ENCODE measurements at regions not wholly inside any gene's neighbourhood (a gene's known extent, or its start where the extent isn't known, plus 50 kb on each side); places are given as distances from the start of the nearest gene placed in this dataset.

DNA sequence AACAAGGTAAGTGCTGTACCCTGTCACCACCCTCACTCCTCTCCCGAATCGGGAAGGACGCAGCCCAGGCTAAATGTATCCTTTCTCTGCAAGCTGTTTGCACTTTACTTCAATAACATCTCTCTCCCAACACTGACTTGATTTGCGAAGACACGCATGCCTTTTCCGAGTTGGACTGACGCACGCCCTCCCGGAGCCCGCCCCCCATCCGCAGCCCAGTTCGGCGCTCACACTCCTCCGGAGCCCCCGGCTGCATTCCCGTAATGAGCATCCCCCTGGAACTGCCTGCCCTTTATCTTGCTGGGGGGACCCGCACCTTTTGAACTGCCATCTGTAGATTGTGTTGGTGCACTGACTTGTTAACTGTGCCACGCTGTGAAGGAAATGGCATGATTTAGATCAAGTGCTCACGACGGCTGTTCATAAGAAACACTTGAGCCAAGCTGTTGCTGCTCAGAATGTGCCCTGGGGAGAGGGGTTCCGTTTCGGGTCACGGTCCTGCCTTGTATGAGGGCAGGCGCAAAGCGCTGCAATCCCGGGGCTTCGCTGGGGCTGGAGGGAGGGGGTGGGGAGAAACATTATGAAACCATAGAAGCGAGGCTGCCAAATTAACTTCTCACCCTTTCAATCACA, 176.6 kb upstream of the CDKN3 start:
- no peak overlapping the region for H3K56ac ChIP-seq (replicated peaks; ENCODE audit: insufficient read length, low read depth, low read length)
- no peak overlapping the region for H2BK20ac ChIP-seq (ENCODE audit: low read length)
- ChIA-PET POLR2A (ENCODE audit: partially characterized antibody) (interaction anchor here (0.7 to 1.6 kb wide), 2 partner anchors 127 to 172 kb away, joined by 3 read pairs; no protein-coding TSS in a partner anchor), CTCF (ENCODE audit: partially characterized antibody) (interaction anchor here (0.6 to 4.2 kb wide), 12 partner anchors 10 to 263 kb away, joined by 3 to 17 read pairs (median 4); partner anchors contain the start of gene BMP4)
- H4K5ac ChIP-seq (ENCODE audit: insufficient read length, low read depth, low read length): no peak overlapping the region
- H3K23ac ChIP-seq (ENCODE audit: insufficient read length): no peak overlapping the region
- H3K4me1 ChIP-seq (replicated peaks in 1 of 4; ENCODE audit: control insufficient read depth in 3 of 4, insufficient read depth in 4 of 4, low read length in 3 of 4): peaks cover 0 to 13% (median 12%) of the 10 kb centered on the region in 4 experiments; a peak in 6 of 7 replicates
- no peak overlapping the region; a peak in 1 of 7 replicates for H3K9ac ChIP-seq (replicated peaks in 1 of 4; ENCODE audit: extremely low read depth in 1 of 4, low read depth in 3 of 4, low read length in 3 of 4)
- no peak overlapping the region for H3K27ac ChIP-seq (ENCODE audit: low read depth, low read length)
- no peak for FAIRE-seq
- H2BK12ac ChIP-seq (ENCODE audit: low read depth, low read length): no peak overlapping the region
- H2BK120ac ChIP-seq (replicated peaks; ENCODE audit: low read depth, low read length): no peak overlapping the region
- no peak overlapping the region for H2BK15ac ChIP-seq (ENCODE audit: low read length)
- H3K36me3 ChIP-seq (ENCODE audit: control insufficient read depth in 2 of 4, insufficient read depth in 4 of 4, low read length in 3 of 4): no peaks in the 10 kb centered on the region
- H3K14ac ChIP-seq (ENCODE audit: insufficient read length): no peak overlapping the region
- H4K8ac ChIP-seq (ENCODE audit: extremely low read depth, insufficient read depth, low read length): no peak overlapping the region; the same call in 1 of the 2 replicates
- no peaks in the 10 kb centered on the region for H3K79me2 ChIP-seq (ENCODE audit: control insufficient read depth in 1 of 2, insufficient read depth in 2 of 2, low read length in 2 of 2)
- WGBS, 2 experiments (ENCODE audit: extremely low coverage in 1 of 2, insufficient coverage in 1 of 2, insufficient read length in 1 of 2, insufficient replicate concordance in 2 of 2, low coverage in 1 of 2, low lambda C conversion rate in 2 of 2, missing lambda C conversion rate in 1 of 2): 3% methylated on average over 28 of the region's 28 CpGs; no CpG with 5 or more reads in 1 of the 2 experiments
- H4K91ac ChIP-seq (replicated peaks; ENCODE audit: insufficient read length, low read length): no peak overlapping the region
- H3K4me2 ChIP-seq (ENCODE audit: insufficient read depth in 1 of 2, low read depth in 2 of 2, low read length in 2 of 2): peak overlapping the region; percentile 95 to 100
- H3K27me3 ChIP-seq (replicated peaks in 1 of 4; ENCODE audit: control insufficient read depth in 3 of 4, extremely low read depth in 1 of 4, insufficient read depth in 3 of 4, low read length in 3 of 4): peaks cover 16 to 39% (median 31%) of the 10 kb centered on the region in 4 experiments
- H2AK5ac ChIP-seq (ENCODE audit: low read depth, low read length): no peak overlapping the region
- peak in 1 of 2 experiments; percentile 63 for DNase-seq (ENCODE audit: low read depth in 1 of 2, low spot score in 2 of 2)
- no peaks in the 10 kb centered on the region for H4K20me1 ChIP-seq (replicated peaks in 1 of 2; ENCODE audit: control insufficient read depth in 1 of 2, insufficient read depth in 2 of 2, low read length in 2 of 2)
- no peak overlapping the region for H3K4ac ChIP-seq (replicated peaks; ENCODE audit: insufficient read length, low read depth, low read length)
- H3K23me2 ChIP-seq (ENCODE audit: low read depth, low read length): peaks cover 11% of the 10 kb centered on the region; the same call in 1 of the 2 replicates
- peak overlapping the region; percentile 17; the same call in 1 of the 2 replicates for H3K18ac ChIP-seq (ENCODE audit: extremely low read depth, low read length)
- no peak overlapping the region for H2BK5ac ChIP-seq (ENCODE audit: low read depth, low read length)
- peak overlapping the region; percentile 35 to 63 (median 50); a peak in 7 of 8 replicates for H3K4me3 ChIP-seq (ENCODE audit: extremely low read depth in 1 of 4, insufficient read depth in 2 of 4, low read depth in 3 of 4, low read length in 4 of 4)
- H2AFZ ChIP-seq (ENCODE audit: low read length): peak overlapping the region; percentile 36; the same call in 1 of the 2 replicates
- no peaks in the 10 kb centered on the region for H3K9me3 ChIP-seq (ENCODE audit: insufficient read depth in 2 of 2, low read depth in 1 of 2, low read length in 1 of 2)
- H3K79me1 ChIP-seq (ENCODE audit: low read depth, low read length): no peaks in the 10 kb centered on the region
- TF ChIP-seq TAF7 (optimal IDR thresholded peaks at IDR 0.05; ENCODE audit: borderline replicate concordance, low read depth, low read length) (no peak), CTCF (IDR thresholded peaks at IDR 0.05; ENCODE audit: control extremely low read depth in 1 of 3, insufficient read depth in 1 of 3, low read depth in 1 of 3, low read length in 3 of 3) (peak in 1 of 3 experiments; percentile 1; a peak in 1 of 4 replicates), CREB1 (IDR thresholded peaks at IDR 0.05) (no peak), KDM4A (IDR thresholded peaks at IDR 0.05; ENCODE audit: low read depth, low read length, severe bottlenecking) (peak; percentile 63), GTF2F1 (IDR thresholded peaks at IDR 0.05; ENCODE audit: borderline replicate concordance, low read depth, low read length) (no peak), FOSL1 (IDR thresholded peaks at IDR 0.05; ENCODE audit: insufficient read depth, low read depth, low read length) (no peak), RFX5 (IDR thresholded peaks at IDR 0.05; ENCODE audit: borderline replicate concordance, low read depth, low read length) (no peak), YY1 (IDR thresholded peaks at IDR 0.05; ENCODE audit: low read depth, low read length) (no peak), BCL11A (IDR thresholded peaks at IDR 0.05; ENCODE audit: low read depth in 2 of 2, low read length in 2 of 2) (no peak), SAP30 (IDR thresholded peaks at IDR 0.05; ENCODE audit: insufficient read depth, insufficient replicate concordance, low read length) (no peak)
